ENCODE measurements at regions not wholly inside any gene's neighbourhood (a gene's known extent, or its start where the extent isn't known, plus 50 kb on each side); places are given as distances from the start of the nearest gene placed in this dataset.

DNA sequence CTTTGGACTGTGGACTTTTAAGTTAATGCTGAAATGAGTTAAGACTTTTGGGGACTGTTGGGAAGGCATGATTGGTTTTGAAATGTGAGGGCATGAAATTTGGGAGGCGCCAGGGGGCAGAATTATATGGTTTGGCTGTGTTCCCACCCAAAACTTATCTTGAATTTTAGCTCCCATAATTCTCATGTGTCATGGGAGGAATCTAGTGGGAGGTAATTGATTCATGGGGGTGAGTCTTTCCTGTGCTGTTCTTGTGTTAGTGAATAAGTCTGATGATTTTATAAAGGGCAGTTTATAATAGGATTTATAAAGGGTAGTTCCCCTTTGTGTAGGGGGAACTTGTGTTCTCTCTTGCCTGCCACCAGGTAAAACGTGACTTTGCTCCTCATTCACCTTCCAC, 235.5 kb upstream of the CDH18 start:
- H3K9ac ChIP-seq (ENCODE audit: low read length), result no peak overlapping the region
- FAIRE-seq (no peak), DNase-seq (ENCODE audit: low read depth) (no peak)
- no peaks in the 10 kb centered on the region for H3K27me3 Mint-ChIP-seq (ENCODE audit: low read depth, unreplicated experiment)
- no peaks in the 10 kb centered on the region for H3K4me1 ChIP-seq (ENCODE audit: insufficient read depth, low read length)
- H3K4me3 Mint-ChIP-seq (ENCODE audit: unreplicated experiment), result no peak overlapping the region
- H3K36me3 Mint-ChIP-seq (ENCODE audit: low read depth, unreplicated experiment), result no peaks in the 10 kb centered on the region
- no peaks in the 10 kb centered on the region for H4K20me1 ChIP-seq (ENCODE audit: insufficient read depth, low read length)
- no peaks in the 10 kb centered on the region for H3K9me3 Mint-ChIP-seq (ENCODE audit: unreplicated experiment)
- no peak overlapping the region for H3K27ac Mint-ChIP-seq (ENCODE audit: unreplicated experiment)
- H3K79me2 ChIP-seq (ENCODE audit: insufficient read depth, low read length), result no peaks in the 10 kb centered on the region
- H3K27ac ChIP-seq (ENCODE audit: low read depth, low read length), result no peak overlapping the region
- H3K27me3 ChIP-seq (ENCODE audit: insufficient read depth, low read length), result no peaks in the 10 kb centered on the region
- no peaks in the 10 kb centered on the region for H3K36me3 ChIP-seq (ENCODE audit: insufficient read depth, low read length)
- H3K4me2 ChIP-seq (ENCODE audit: low read length), result no peak overlapping the region
- H3K4me1 Mint-ChIP-seq (ENCODE audit: low read depth, unreplicated experiment), result no peaks in the 10 kb centered on the region
- H3K4me3 ChIP-seq (ENCODE audit: insufficient read depth, low read depth, low read length), result no peak overlapping the region
- TF ChIP-seq EZH2 (IDR thresholded peaks at IDR 0.05; ENCODE audit: insufficient read depth, low read length), result no peak
- TF ChIP-seq, protein P1, sequence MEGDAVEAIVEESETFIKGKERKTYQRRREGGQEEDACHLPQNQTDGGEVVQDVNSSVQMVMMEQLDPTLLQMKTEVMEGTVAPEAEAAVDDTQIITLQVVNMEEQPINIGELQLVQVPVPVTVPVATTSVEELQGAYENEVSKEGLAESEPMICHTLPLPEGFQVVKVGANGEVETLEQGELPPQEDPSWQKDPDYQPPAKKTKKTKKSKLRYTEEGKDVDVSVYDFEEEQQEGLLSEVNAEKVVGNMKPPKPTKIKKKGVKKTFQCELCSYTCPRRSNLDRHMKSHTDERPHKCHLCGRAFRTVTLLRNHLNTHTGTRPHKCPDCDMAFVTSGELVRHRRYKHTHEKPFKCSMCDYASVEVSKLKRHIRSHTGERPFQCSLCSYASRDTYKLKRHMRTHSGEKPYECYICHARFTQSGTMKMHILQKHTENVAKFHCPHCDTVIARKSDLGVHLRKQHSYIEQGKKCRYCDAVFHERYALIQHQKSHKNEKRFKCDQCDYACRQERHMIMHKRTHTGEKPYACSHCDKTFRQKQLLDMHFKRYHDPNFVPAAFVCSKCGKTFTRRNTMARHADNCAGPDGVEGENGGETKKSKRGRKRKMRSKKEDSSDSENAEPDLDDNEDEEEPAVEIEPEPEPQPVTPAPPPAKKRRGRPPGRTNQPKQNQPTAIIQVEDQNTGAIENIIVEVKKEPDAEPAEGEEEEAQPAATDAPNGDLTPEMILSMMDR (IDR thresholded peaks at IDR 0.05; ENCODE audit: insufficient read depth, low read depth, low read length), result no peak
- no peaks in the 10 kb centered on the region for H3K9me3 ChIP-seq (ENCODE audit: insufficient read depth, low read depth, low read length)
- H2AFZ ChIP-seq (ENCODE audit: low read depth, low read length), result no peak overlapping the region

DNA sequence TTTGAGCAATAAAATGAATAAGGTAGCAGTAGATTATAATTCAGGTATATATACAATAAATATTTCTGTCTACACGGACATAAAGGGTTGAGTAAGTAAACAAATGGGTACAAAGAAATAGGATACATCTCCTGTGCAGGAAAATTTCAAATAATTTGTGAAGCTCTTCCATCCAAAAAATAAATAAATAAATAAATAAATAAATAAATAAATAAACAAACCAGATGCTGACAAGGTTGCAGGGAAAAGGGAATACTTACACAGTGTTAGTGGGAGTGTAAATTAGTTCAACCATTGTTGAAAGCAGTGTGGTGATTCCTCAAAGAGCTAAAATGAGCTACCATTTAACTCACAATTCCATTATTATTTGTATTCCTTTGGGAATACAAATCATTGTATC, 227.3 kb upstream of the CDH18 start:
- no peak overlapping the region for H3K4me2 ChIP-seq (ENCODE audit: low read length)
- H3K27ac Mint-ChIP-seq (ENCODE audit: unreplicated experiment), result no peak overlapping the region
- H3K27me3 ChIP-seq (ENCODE audit: insufficient read depth, low read length), result no peaks in the 10 kb centered on the region
- no peak for DNase-seq (ENCODE audit: low read depth)
- no peaks in the 10 kb centered on the region for H4K20me1 ChIP-seq (ENCODE audit: insufficient read depth, low read length)
- H3K27me3 Mint-ChIP-seq (ENCODE audit: low read depth, unreplicated experiment), result no peaks in the 10 kb centered on the region
- H3K4me1 ChIP-seq (ENCODE audit: insufficient read depth, low read length), result no peaks in the 10 kb centered on the region
- H3K9me3 ChIP-seq (ENCODE audit: insufficient read depth, low read depth, low read length), result no peaks in the 10 kb centered on the region
- no peak for FAIRE-seq
- H3K79me2 ChIP-seq (ENCODE audit: insufficient read depth, low read length), result no peaks in the 10 kb centered on the region
- no peak overlapping the region for H3K9ac ChIP-seq (ENCODE audit: low read length)
- no peaks in the 10 kb centered on the region for H3K9me3 Mint-ChIP-seq (ENCODE audit: unreplicated experiment)
- no peak overlapping the region for H2AFZ ChIP-seq (ENCODE audit: low read depth, low read length)
- H3K27ac ChIP-seq (ENCODE audit: low read depth, low read length), result no peak overlapping the region
- no peak overlapping the region for H3K4me3 Mint-ChIP-seq (ENCODE audit: unreplicated experiment)
- H3K36me3 Mint-ChIP-seq (ENCODE audit: low read depth, unreplicated experiment), result no peaks in the 10 kb centered on the region
- H3K4me3 ChIP-seq (ENCODE audit: insufficient read depth, low read depth, low read length), result no peak overlapping the region
- no peaks in the 10 kb centered on the region for H3K4me1 Mint-ChIP-seq (ENCODE audit: low read depth, unreplicated experiment)
- H3K36me3 ChIP-seq (ENCODE audit: insufficient read depth, low read length), result no peaks in the 10 kb centered on the region
- TF ChIP-seq, protein P1 (IDR thresholded peaks at IDR 0.05; ENCODE audit: insufficient read depth, low read depth, low read length), result no peak
- TF ChIP-seq EZH2 (IDR thresholded peaks at IDR 0.05; ENCODE audit: insufficient read depth, low read length), result no peak

DNA sequence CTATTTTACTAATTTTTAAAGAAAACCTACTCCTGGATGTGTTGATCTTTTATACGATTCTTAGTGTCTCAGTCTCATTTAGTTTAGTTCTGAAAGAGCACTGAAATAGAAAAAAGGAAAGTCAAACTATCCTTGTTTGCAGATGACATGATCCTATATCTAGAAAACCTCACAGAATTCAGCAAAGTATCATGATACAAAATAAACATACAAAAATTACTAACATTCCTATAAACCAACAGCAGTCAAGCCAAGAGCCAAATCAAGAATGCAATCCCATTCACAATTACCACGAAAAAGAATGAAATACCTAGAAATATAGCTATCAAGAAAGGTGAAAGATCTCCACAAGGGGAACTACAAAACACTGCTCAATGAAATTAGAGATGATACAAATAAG, 225.8 kb upstream of the CDH18 start:
- H3K4me3 ChIP-seq (ENCODE audit: insufficient read depth, low read depth, low read length), result no peak overlapping the region
- Mint-ChIP-seq H3K4me3 (ENCODE audit: unreplicated experiment) (no peak overlapping the region), H3K9me3 (ENCODE audit: unreplicated experiment) (no peaks in the 10 kb centered on the region), H3K4me1 (ENCODE audit: low read depth, unreplicated experiment) (no peaks in the 10 kb centered on the region), H3K27me3 (ENCODE audit: low read depth, unreplicated experiment) (no peaks in the 10 kb centered on the region), H3K27ac (ENCODE audit: unreplicated experiment) (no peak overlapping the region), H3K36me3 (ENCODE audit: low read depth, unreplicated experiment) (no peaks in the 10 kb centered on the region)
- no peak overlapping the region for H3K4me2 ChIP-seq (ENCODE audit: low read length)
- DNase-seq (ENCODE audit: low read depth) (peak; percentile 26), FAIRE-seq (no peak)
- H3K9ac ChIP-seq (ENCODE audit: low read length), result no peak overlapping the region
- no peaks in the 10 kb centered on the region for H4K20me1 ChIP-seq (ENCODE audit: insufficient read depth, low read length)
- H3K4me1 ChIP-seq (ENCODE audit: insufficient read depth, low read length), result no peaks in the 10 kb centered on the region
- H3K79me2 ChIP-seq (ENCODE audit: insufficient read depth, low read length), result no peaks in the 10 kb centered on the region
- no peak for TF ChIP-seq EZH2 (IDR thresholded peaks at IDR 0.05; ENCODE audit: insufficient read depth, low read length)
- TF ChIP-seq, protein P1 (IDR thresholded peaks at IDR 0.05; ENCODE audit: insufficient read depth, low read depth, low read length), result no peak
- no peaks in the 10 kb centered on the region for H3K9me3 ChIP-seq (ENCODE audit: insufficient read depth, low read depth, low read length)
- no peak overlapping the region for H3K27ac ChIP-seq (ENCODE audit: low read depth, low read length)
- no peaks in the 10 kb centered on the region for H3K36me3 ChIP-seq (ENCODE audit: insufficient read depth, low read length)
- no peaks in the 10 kb centered on the region for H3K27me3 ChIP-seq (ENCODE audit: insufficient read depth, low read length)
- H2AFZ ChIP-seq (ENCODE audit: low read depth, low read length), result no peak overlapping the region
